NCI-H748 (cell line): ENCODE measurements at regions not wholly inside any gene's neighbourhood (a gene's known extent, or its start where the extent isn't known, plus 50 kb on each side); places are given as distances from the start of the nearest gene placed in this dataset.

Experiments
- DNase-seq: peaks from one replicate; lab custom pipeline; 2025; ENCODE audit not compliant: unreplicated experiment; lab: John Stamatoyannopoulos, UW

DNA sequence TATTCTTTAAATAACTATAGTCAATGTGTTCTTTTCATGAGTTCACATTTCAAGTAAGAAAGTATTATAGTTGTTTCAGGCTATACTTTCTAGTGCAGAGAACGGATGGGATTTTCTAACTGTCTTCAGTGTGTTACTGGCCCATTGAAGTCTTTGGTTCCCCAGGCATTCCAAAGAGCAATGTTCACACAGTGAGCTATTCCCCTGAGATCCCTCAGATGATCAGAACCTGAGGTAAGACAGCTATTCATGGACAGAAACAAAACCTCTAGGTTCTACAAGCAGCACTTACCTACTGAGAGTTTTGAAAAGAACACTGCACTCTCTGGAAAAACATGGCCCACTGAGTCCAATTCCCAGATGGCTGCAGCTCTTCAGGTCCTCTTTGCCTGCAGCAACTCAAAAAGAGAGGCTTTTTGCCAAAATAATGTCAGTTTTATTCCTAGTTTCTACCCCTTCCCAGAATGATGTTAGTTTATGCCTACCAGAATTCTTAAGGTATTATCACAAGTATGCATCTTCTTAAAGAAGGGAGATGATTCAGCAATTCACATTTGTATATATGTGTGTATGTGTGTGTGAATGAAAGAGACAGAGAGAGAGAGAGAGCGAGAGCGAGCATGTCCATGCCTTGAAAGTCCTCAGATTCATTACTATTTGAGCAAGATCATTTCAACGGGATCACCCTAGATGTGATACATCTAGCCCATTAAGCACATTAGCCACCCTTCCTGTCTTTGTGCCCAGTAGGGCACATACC, 146.1 kb downstream of the PDHA2 start:
- DNase-seq, result no peak

GRCh38 chr4:95987851-95988250, 148.0 kb downstream of the PDHA2 start:
- no peak for DNase-seq

- no peak for DNase-seq
Measured at GRCh38 chr4:95998311-95998710, 158.4 kb downstream of the PDHA2 start.

DNA sequence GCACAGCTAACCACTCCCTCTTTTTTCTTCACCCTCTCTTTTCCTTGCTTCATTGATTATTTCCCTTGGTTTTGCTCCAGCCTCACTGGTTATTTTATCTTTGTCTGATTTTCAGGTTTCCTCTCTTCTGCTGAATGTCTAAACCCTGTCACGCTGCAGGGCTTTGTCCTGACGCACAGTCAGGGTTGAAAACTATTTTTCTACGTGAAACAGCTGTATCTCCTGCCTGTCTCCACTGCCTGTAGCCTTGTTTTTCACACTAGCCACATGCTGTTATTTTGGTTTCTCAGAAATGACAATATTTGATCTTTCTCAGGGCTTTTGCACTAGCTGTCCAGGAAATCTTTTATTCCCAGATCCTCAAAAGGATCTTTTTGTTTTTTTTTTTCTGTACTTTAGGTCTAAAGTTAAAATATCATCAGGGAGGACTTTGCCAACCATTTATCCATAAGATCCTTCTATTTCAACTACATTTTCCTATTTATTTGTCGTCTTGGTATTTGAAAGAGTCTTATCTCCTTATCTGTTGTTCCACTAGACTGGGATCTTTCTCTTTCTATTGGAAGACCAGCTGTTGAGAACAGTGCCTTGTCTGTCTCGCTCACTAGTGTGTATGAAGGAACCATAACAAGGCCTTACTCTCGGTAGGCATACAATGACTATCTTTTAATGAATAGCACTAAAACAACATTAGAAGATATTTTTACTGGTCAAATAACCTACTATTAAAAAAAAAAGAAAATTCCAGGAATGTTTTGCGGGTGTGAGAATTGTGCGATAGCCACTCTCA, 164.3 kb downstream of the PDHA2 start:
- DNase-seq, result no peak

GRCh38 chr4:96009427-96010119, 169.7 kb downstream of the PDHA2 start:
- no peak for DNase-seq

GRCh38 chr4:96012687-96013086, 172.8 kb downstream of the PDHA2 start:
- no peak for DNase-seq

DNA sequence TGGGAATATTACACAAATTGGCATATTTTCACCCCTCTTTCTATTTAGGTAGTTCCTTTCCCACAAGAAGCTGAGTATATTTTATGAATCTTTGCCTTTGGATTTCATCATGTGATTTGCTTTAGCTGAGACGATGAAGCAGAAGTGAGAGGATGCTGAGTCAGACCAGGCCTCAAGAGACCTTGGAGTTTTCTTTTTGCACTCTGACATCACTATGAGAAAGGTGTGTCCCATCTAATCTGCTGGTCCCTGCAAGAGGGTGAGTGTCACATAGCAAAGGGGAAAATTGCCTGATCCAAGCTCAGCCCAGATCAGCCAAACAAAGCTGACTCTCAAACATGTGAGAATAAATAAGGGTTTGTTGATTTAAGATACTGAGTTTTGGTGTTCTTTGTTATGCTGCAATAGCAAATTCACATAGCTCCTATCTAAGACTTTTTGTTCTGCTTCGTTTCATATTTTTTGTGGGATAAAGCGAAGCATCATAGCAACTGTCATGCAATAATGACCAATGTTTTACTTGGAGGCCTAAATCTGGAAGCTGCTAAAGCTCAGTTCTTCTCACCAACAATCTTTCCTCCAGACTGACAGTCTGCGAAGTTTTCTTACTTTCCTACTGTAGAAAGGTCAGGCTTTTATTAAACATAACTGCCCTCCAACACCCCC, 176.9 kb downstream of the PDHA2 start:
- no peak for DNase-seq

- DNase-seq, result no peak
Measured at GRCh38 chr4:96025011-96025410, 185.1 kb downstream of the PDHA2 start.

DNA sequence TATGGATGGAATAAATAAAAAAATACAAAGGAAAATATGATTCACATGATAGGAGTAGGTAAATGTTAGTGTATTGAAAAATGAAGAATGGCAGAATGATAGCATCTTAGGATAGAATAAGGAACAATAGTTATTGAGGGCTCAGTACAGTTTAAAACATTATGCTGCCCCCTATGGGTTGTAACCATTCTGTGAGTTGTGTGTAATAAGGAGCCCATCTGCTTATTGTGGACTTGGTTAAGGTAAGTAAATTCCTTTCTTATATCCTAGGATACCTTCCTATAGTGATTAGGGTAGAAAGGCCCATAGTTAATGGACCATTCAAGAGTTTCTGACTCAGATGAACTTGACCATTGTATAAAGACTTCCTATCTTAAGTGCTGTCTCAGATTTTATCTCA, 195.8 kb downstream of the PDHA2 start:
- DNase-seq, result peak; percentile 24

DNA sequence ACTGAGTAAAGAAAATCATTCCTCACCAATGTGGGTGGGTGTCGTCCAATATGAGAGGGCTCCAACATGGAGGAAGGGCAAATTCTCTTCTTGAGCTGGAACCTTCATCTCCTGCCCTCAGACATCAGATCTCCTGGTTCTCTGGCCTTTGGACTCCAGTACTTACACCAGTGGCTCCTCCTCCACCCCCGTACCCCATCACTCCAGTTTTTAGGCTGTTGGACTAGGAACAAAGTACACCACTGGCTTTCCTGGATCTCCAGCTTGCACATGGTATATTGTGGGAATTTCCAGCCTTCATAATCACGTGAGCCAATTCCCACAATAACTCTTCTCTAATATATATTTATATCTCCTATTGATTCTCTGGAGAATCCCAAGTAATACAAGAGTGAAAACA, 196.9 kb downstream of the PDHA2 start:
- DNase-seq, result no peak

DNA sequence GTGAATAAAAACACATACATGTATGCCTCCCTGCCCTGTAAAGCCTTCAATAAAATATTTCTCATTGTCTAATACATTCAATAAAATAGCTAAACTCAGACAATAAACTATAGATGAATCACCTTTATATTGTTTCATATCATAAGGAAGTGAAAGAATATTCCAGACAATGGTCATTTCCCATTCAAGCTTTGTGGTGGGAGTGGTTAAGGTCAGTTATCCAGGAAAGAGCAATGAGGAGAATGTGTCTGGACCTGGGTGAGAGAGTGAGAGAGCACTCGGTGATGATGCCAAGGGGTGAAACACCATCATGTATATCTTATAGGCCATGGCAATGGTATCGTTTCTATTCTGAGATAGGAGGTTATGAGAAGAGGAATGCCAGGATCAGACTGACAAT, 197.8 kb downstream of the PDHA2 start:
- DNase-seq, result no peak

- DNase-seq, result no peak
Measured at GRCh38 chr4:96039217-96039616, 199.3 kb downstream of the PDHA2 start.

- DNase-seq, result no peak
Measured at GRCh38 chr4:96039803-96040436, 200.0 kb downstream of the PDHA2 start.

- no peak for DNase-seq
Measured at GRCh38 chr4:96044971-96045370, 205.1 kb downstream of the PDHA2 start.

DNA sequence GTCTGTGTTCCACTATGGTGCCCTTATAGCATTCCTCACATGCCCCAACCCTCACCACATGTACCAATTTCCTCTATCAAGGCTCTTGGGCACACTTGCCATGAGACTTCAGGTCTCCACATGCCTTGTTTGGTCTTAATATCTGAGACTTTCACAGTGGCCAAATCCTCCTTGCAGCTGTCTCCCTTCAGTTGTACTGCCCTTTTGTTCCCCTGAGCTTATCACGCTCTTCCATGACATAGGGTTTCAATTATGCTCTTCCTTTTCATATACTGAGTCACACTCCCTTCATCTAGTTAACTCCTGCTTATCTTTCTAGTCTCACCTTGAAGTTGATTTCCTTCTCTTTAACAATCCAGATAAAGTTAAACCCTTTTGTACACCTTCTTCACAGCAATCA, 212.9 kb downstream of the PDHA2 start:
- DNase-seq, result no peak

GRCh38 chr4:96056346-96056934, 216.5 kb downstream of the PDHA2 start:
- DNase-seq, result no peak

DNA sequence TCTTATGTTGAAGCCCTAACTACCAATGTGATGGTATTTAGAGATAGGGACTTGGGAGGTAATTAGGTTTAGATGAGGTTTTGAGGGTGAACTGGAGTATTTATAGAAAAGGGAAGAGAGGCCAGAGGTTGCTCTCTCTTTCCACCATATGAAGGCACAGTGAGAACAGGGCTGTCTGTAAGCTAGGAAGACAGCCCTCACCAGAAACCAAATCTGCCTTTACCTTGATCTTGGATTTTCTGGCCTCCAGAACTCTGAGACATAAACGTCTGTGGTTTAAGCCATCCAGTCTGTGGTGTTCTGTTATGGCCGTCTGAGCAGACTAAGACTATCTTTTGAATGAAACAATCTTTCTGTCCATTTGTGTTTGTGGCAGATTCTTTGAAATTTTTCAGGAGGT, 223.7 kb downstream of the PDHA2 start:
- no peak for DNase-seq

DNA sequence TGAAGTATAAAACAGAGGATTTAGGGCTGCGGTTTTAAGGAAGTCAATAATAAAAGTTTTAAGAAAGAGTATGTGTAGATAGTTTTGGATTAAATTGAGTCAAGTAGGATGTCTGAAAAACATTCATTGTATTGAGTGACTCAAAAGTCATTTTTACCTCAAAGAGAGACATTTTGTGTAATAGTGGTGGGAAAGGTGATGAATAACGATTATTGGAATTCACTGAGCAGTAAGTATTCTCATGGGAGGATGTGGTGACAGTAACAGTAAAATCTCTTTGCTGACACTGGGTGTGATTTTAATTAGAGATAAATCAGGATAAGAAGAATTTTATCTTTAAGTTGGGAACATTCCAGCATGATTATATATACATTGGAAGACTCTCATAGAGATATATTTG, 233.6 kb downstream of the PDHA2 start:
- no peak for DNase-seq

GRCh38 chr4:96092151-96092705, 252.3 kb downstream of the PDHA2 start:
- peak; percentile 68 for DNase-seq

- DNase-seq, result peak; percentile 80
Measured at GRCh38 chr4:96093057-96093456, 253.2 kb downstream of the PDHA2 start.
